GM12865 (cell line): ENCODE measurements at regions not wholly inside any gene's neighbourhood (a gene's known extent, or its start where the extent isn't known, plus 50 kb on each side); places are given as distances from the start of the nearest gene placed in this dataset.
"Not testable (repeated sequence)": the region's sequence is repeated elsewhere in the genome, so short reads cannot be mapped to it uniquely, and the experiment has no call there.

ENCODE experiments used
- DNase-seq: peaks from one replicate; pipeline ENCODE4 v3.0.0; 2010; ENCODE audit warnings: low read depth
- H3K4me3 ChIP-seq: 2 replicates; pipeline ENCODE4 v1.5.1; 2011; ENCODE audit warnings: mild to moderate bottlenecking, low read depth, low read length, control low read depth
- CTCF ChIP-seq: IDR thresholded peaks from 2 replicates; pipeline ENCODE4 v1.5.1; 2011; ENCODE audit warnings: low read length, control low read depth, low read depth, inconsistent platforms; ENCODE audit not compliant: insufficient read depth; ENCODE audit errors: missing control alignments

- no peak for TF ChIP-seq CTCF
- H3K4me3 ChIP-seq: no peak overlapping the region
- no peak for DNase-seq
Observed at GRCh38 chr5:157978061-157978460, 119.1 kb upstream of the CLINT1 start.

GRCh38 chr5:157976429-157976828 is 117.5 kb upstream of the CLINT1 start:
- TF ChIP-seq CTCF: no peak
- no peak for DNase-seq

GRCh38 chr5:157972579-157972978 is 113.6 kb upstream of the CLINT1 start:
- no peak for TF ChIP-seq CTCF
- no peak overlapping the region for H3K4me3 ChIP-seq
- no peak for DNase-seq

More at GRCh38 chr5:157976429-157976828, 117.5 kb upstream of the CLINT1 start:
- no peak overlapping the region for H3K4me3 ChIP-seq

GRCh38 chr5:157971571-157972216 is 112.7 kb upstream of the CLINT1 start:
- no peak for DNase-seq
- TF ChIP-seq CTCF: no peak
- H3K4me3 ChIP-seq: no peak overlapping the region

GRCh38 chr5:157968570-157968969 is 109.6 kb upstream of the CLINT1 start:
- not testable (repeated sequence) for H3K4me3 ChIP-seq, DNase-seq

GRCh38 chr5:157965989-157966388 is 107.0 kb upstream of the CLINT1 start:
- no peak overlapping the region for H3K4me3 ChIP-seq
- DNase-seq: no peak
- no peak for TF ChIP-seq CTCF

GRCh38 chr5:157965040-157965678 is 106.2 kb upstream of the CLINT1 start:
- DNase-seq: no peak
- no peak overlapping the region for H3K4me3 ChIP-seq

More at GRCh38 chr5:157965040-157965678, 106.2 kb upstream of the CLINT1 start:
- TF ChIP-seq CTCF: no peak
